ENCODE measurements at regions not wholly inside any gene's neighbourhood (a gene's known extent, or its start where the extent isn't known, plus 50 kb on each side); places are given as distances from the start of the nearest gene placed in this dataset.
"Not testable (repeated sequence)": the region's sequence is repeated elsewhere in the genome, so short reads cannot be mapped to it uniquely, and the experiment has no call there.

- DNase-seq (ENCODE audit: low read depth): no peak
- H3K4me3 ChIP-seq (ENCODE audit: low read depth, low read length): no peak overlapping the region
- in situ Hi-C loops (cut with HindIII; ENCODE audit: low sequenced_read_pairs): no loop called here
- TF ChIP-seq, protein P1, sequence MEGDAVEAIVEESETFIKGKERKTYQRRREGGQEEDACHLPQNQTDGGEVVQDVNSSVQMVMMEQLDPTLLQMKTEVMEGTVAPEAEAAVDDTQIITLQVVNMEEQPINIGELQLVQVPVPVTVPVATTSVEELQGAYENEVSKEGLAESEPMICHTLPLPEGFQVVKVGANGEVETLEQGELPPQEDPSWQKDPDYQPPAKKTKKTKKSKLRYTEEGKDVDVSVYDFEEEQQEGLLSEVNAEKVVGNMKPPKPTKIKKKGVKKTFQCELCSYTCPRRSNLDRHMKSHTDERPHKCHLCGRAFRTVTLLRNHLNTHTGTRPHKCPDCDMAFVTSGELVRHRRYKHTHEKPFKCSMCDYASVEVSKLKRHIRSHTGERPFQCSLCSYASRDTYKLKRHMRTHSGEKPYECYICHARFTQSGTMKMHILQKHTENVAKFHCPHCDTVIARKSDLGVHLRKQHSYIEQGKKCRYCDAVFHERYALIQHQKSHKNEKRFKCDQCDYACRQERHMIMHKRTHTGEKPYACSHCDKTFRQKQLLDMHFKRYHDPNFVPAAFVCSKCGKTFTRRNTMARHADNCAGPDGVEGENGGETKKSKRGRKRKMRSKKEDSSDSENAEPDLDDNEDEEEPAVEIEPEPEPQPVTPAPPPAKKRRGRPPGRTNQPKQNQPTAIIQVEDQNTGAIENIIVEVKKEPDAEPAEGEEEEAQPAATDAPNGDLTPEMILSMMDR (IDR thresholded peaks at IDR 0.05; ENCODE audit: low read depth, low read length, missing control alignments): no peak
Measured at GRCh38 chr2:210730672-210731071, 174.3 kb downstream of the CPS1 start.

GRCh38 chr2:210746826-210747225 is 190.4 kb downstream of the CPS1 start:
- in situ Hi-C loops (cut with HindIII; ENCODE audit: low sequenced_read_pairs); DNase-seq (ENCODE audit: low read depth); H3K4me3 ChIP-seq (ENCODE audit: low read depth, low read length): not testable (repeated sequence)

DNA sequence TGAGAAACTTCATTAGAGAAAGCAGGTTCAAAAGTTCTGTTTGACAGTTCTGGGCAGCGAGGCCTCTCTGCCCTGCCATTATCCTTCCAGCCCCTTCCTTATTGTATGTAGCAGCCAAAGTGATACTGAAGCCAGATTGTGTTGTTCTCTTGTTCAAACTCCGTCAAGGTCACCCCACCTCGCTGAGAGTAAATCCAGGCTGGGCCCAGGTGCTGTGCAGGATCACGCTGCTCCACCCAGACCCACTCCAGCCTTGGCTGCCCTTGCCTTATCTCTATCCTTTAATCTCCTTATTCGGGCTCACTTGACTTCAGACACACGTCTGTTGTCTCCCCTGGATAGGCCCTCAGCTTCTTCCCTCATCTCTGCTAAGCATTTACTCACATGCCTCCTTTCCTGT is 196.1 kb downstream of the CPS1 start:
- in situ Hi-C loops (cut with HindIII; ENCODE audit: low sequenced_read_pairs): no loop called here
- H3K4me3 ChIP-seq (ENCODE audit: low read depth, low read length): no peak overlapping the region
- TF ChIP-seq, protein P1 (IDR thresholded peaks at IDR 0.05; ENCODE audit: low read depth, low read length, missing control alignments): no peak
- DNase-seq (ENCODE audit: low read depth): no peak

DNA sequence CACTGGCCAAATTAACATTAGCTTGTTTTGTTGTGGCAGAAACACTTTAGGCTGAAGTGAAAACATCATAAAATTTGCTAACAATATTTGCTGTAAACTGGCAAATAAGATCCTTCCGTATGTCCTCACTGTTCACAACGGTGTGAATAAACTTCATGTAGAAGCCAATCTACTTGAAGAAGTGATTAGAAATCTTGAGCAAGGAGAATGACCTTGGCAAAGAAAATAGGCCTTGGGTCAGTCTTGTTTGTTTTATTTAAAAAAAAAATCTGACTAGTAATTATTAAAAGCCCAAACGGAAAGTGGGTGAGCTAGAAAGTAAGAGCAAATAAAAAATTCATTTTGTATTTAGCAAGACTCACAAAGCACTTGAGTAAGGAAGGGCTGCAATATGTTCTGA is 197.0 kb downstream of the CPS1 start:
- TF ChIP-seq, protein P1 (IDR thresholded peaks at IDR 0.05; ENCODE audit: low read depth, low read length, missing control alignments): no peak
- in situ Hi-C loops (cut with HindIII; ENCODE audit: low sequenced_read_pairs): no loop called here
- no peak overlapping the region for H3K4me3 ChIP-seq (ENCODE audit: low read depth, low read length)
- DNase-seq (ENCODE audit: low read depth): no peak

DNA sequence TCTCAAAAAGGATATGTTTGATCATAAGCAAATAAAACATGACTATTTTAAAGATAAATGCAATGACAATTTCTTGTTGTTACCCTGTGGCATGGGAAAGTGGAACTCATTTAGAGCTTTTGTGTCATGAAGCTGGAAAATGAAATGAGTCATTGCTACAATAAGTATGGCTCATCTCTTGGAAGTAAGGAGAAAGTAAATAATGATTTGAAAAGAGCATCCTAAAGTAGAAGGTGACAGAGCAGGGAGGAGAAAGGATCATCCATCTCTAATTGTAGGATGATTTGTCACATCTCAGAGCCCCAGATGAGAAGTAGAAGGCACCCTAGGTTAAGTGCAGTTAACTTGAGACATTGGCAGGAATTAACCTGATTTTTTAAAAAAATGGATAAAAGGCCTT is 200.5 kb downstream of the CPS1 start:
- H3K4me3 ChIP-seq (ENCODE audit: low read depth, low read length): no peak overlapping the region
- no peak for DNase-seq (ENCODE audit: low read depth)
- TF ChIP-seq, protein P1 (IDR thresholded peaks at IDR 0.05; ENCODE audit: low read depth, low read length, missing control alignments): no peak
- in situ Hi-C loops (cut with HindIII; ENCODE audit: low sequenced_read_pairs): no loop called here

DNA sequence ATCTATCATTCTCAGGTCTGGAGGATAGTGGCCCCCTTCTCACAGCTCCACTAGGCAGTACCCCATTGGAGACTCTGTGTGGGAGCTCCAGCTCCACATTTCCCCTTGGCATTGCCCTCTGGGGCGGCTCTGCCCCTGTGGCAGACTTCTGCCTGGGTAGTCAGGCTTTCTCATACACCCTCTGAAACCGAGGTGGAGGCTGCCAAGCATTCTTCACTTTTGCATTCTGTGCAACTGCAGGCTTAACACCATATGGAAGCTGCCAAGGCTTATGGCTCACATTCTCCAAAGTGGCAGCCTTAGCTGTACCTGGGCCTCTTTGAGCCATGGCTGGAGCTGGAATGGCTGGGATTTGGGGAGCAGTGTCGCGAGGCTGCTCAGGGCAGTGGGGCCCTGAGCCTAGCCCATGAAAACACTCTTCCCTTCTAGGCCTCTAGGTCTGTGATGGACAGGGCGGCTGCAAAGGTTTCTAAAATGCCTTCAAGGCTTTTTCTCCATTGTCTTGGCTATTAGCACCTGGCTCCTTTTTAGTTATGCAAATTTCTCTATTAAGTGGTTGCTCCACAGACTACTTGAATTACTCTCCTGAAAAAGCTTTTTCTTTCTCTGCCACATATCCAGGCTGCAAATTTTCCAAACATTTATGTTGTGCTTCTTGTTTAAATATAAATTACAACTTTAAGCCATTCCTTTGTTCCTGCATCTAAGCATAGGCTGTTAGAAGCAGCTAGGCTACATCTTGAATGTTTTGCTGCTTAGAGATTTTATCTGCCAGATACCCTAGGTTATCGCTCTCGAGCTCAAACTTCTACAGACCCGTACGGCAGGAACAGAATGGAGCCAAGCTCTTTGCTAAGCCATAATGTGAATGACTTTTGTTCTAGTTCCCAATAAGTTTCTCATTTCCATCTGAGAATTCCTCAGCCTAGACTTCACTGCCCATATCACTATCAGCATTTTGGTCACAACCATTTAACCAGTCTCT is 206.5 kb downstream of the CPS1 start:
- TF ChIP-seq, protein P1 (IDR thresholded peaks at IDR 0.05; ENCODE audit: low read depth, low read length, missing control alignments): no peak
- DNase-seq (ENCODE audit: low read depth): no peak
- in situ Hi-C loops (cut with HindIII; ENCODE audit: low sequenced_read_pairs): no loop called here

DNA sequence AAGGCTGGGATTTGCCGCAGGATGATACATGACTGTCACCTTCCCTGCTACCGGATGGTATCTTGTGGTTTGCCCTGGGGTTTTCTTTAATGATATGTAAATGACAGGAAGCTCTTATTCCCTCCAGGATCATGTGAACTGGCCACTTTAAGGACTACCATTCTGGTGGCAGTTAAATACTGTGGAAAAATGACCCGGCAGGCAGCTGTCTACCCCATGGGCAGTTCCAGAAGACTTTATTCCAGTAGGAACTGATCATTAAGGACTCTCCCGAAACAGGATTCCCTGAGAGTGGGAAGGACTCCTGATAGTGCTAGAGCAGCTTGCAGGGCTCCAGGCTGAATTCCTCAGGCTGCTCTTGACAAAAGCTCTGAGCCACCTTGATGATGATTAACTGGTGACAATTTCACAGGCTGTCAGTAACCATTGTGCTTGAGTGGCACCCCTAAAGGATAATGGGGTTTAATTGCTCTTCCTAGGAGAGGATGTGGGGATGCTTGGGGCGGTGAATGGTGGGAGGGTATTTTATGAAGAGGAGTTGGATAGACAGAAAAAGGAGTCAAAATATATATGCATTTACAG is 212.0 kb downstream of the CPS1 start:
- TF ChIP-seq, protein P1 (IDR thresholded peaks at IDR 0.05; ENCODE audit: low read depth, low read length, missing control alignments): no peak
- DNase-seq (ENCODE audit: low read depth): no peak
- H3K4me3 ChIP-seq (ENCODE audit: low read depth, low read length): no peak overlapping the region
- in situ Hi-C loops (cut with HindIII; ENCODE audit: low sequenced_read_pairs): no loop called here

More for the DNA sequence above, 206.5 kb downstream of the CPS1 start:
- no peak overlapping the region for H3K4me3 ChIP-seq (ENCODE audit: low read depth, low read length)
